ENCODE measurements at regions not wholly inside any gene's neighbourhood (a gene's known extent, or its start where the extent isn't known, plus 50 kb on each side); places are given as distances from the start of the nearest gene placed in this dataset.
"Not testable (repeated sequence)": the region's sequence is repeated elsewhere in the genome, so short reads cannot be mapped to it uniquely, and the experiment has no call there.

GRCh38 chr7:35962607-35963006, 161.8 kb downstream of the SEPTIN7 start:
- TF ChIP-seq CTCF (IDR thresholded peaks at IDR 0.05; ENCODE audit: low read depth, low read length); EZH2phosphoT487 (IDR thresholded peaks at IDR 0.05; ENCODE audit: low read depth): not testable (repeated sequence)
